Stimulated activated CD4-positive, alpha-beta T cell treated with anti-CD3 and anti-CD28 coated beads, Interleukin-1b, Interleukin-23, amount 100 ng/mL, for 1 hour (primary cell): ENCODE measurements at regions not wholly inside any gene's neighbourhood (a gene's known extent, or its start where the extent isn't known, plus 50 kb on each side); places are given as distances from the start of the nearest gene placed in this dataset.

ENCODE experiments used
- DNase-seq, 2 donors: peaks; one replicate each; pipeline ENCODE4 v3.0.0-alpha.2; 2020; ENCODE audit warnings: low read depth in 2 of 2

DNA sequence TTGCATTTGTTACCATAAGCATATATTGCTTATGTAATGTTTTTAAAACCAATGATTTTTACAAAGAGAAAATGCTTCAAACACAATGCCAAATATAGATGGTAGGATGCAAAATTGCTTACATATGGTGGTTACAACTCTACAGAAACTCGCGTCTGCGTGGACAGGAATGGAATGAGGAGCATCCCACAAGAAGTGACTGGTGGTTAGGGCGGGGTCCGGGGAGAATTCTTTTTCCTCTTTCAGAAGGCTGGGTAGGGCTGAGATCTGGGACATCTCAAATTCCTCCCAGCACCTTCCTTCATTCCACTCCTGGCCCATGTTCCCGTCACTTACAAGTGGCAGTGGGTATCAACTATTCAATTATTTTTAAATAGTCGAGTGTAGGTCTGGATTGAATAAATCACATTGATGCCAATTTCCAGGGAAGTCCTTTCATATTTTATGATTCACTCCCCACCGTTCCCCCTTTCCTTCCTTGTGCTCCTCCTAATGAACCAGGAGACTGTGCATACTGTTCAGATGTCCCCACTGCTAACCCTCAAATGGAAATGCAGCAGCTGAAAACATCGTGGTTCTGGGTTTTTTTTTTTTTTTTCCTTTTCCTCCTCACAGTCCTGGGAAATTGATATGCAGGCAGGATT lies 174.5 kb upstream of the POU3F1 start:
- no peak for DNase-seq

- DNase-seq = no peak
These were observed 170.7 kb upstream of the POU3F1 start for GRCh38 chr1:38217316-38217715.

- DNase-seq = no peak
These were observed 167.2 kb upstream of the POU3F1 start for GRCh38 chr1:38213646-38214434.

DNA sequence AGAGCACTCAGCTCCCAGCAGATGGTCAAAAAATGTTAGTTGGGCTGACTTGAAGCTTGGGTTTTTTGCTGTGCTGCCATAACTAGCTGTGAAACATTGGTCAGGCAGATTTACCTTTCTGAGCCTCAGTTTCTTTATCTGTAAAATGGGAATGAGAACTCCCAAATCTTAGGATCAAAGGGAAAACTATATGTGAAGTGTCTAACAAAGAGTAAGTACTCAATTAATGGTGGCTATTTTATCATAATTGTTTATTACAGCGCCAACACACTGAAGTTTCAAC lies 164.2 kb upstream of the POU3F1 start:
- DNase-seq = no peak

- no peak for DNase-seq
These were observed 163.7 kb upstream of the POU3F1 start for GRCh38 chr1:38210021-38210894.

DNA sequence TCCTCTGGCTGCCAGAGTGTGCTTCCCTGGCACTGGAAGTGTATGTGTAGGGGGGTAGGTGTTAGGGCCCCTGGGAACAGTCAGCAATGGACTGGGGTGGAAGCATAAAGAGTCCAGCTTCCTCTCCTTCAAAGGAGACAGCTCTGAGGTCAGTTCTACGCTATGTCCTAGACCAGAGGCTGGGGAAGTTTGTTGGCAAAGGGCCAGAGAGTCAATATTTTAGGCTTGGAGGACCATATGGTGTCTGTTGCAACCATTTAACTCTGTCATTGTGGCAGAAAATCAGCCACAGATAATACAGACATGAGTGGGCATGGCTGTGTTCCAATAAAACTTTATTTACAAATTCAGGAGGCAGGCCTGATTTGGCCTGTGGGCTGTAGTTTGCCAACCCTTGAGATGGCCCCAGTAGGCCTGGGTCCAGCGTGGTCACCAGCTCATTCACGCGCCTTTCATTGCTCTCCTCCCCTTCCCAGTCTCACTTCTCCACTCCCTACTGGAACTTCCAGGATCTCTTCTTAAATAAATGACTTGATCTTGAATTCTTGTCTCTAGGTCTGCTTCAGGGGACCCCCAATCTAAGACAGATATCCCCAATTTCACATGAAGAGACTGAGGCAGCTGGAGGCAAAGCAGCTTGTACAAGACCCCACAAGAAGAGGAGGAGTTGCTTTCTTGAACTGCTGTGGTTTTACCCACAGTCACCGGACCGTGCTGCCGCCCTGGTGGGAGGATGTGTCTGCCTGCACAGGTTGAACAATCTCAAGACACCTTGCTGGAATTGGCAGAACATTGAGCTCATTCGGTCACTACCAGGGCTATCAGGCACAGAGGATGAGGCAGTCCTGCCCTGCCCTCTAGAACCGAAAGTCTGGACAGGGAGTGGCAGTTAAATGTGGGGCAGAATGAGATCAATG lies 162.4 kb upstream of the POU3F1 start:
- no peak for DNase-seq

- DNase-seq = no peak
These were observed 161.3 kb upstream of the POU3F1 start for GRCh38 chr1:38207906-38208305.

DNA sequence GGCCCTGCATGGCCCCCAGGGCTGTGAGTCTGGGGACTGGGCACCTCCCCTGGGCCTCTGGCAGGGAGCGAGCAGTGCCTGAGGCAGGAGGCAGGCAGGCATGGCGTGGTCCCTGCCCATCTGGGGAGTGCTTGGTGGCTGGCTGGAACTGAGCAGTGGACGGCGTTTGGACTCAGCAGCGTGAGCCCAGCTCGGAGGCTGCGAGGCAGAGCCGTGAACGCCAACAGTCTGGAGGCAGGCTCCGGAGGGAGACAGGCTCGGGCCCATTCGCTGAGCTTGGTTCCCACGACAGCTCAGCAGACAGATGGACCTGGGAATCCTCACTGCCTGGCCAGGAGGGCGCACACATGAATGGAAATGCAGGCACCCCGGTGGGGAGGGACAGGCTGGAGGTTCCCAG lies 160.7 kb upstream of the POU3F1 start:
- no peak for DNase-seq

- no peak for DNase-seq
These were observed 158.1 kb upstream of the POU3F1 start for GRCh38 chr1:38204698-38205097.

- no peak for DNase-seq
These were observed 156.8 kb upstream of the POU3F1 start for GRCh38 chr1:38203441-38203840.

GRCh38 chr1:38201431-38201830 lies 154.8 kb upstream of the POU3F1 start:
- DNase-seq = no peak

DNA sequence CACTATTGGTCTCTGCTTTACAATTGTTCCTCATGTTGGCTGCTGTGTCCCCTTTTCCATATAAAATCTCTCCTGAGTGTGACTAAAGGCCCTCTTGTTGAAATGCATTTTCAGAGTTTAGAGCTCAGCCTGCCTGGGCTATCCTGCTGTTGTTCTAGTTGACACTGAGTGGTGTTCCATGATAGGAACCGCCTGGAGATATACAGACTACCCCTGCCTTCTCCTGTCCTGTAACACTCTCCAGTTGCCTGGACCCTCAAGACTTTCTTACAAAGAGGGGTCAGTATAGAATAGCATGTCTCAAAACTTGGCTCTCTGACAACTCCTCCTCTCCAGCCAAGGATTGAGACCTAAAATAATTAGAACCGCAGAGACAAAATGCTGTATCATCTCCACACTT lies 152.0 kb upstream of the POU3F1 start:
- no peak for DNase-seq

DNA sequence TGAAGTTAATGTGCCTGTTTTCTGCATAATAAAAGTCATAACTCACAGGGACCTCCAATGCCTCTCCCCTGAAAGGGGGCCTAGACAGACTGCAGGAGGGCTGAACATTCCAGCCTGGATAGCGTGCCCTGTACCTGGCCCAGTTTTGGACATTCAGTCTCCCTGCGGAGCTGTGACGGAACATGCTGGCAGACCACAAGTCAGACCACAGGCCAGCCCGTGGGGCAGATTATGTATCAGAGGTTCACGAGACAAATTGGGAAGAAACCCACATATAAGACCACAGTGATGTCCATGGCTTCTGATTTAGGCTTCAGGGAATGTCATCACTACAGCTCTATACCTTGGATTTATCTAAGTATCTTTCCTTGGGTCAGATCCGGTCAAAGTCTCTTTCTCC lies 151.5 kb upstream of the POU3F1 start:
- no peak for DNase-seq

DNA sequence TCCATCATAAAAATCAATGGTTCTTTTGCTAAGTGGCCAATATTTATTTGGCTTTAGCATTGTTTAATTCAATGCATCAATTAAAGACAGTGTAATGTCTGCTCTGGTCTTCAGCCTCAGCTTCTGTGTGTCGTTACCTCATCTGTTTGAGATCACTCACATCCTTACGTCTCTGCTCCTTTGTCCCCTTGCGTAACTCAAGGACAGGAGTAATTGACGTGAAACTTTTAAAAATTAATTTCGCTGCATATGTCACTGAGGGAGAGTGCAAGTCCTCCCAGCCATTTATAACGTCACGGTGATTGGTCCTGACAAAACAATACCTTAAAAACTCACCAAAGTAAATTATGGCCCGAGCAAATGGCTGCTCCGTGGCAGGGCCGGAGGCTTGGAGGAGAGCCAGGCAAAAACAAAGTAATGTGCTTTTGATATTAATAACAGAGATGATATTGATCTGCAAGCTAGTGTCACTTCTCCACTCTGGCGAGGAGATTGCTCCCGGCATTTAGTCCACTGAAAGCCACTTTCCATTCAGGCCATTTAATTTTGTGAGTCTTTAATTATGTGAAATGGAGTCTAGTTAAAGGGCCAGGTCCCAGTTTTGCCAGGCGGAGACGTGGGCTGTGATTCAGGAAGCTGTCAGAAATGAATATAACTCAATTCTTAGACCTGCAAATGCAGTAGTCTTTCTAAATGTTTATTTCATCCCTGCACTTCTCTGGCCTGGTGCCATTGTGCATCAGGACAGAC lies 150.9 kb upstream of the POU3F1 start:
- DNase-seq = no peak

DNA sequence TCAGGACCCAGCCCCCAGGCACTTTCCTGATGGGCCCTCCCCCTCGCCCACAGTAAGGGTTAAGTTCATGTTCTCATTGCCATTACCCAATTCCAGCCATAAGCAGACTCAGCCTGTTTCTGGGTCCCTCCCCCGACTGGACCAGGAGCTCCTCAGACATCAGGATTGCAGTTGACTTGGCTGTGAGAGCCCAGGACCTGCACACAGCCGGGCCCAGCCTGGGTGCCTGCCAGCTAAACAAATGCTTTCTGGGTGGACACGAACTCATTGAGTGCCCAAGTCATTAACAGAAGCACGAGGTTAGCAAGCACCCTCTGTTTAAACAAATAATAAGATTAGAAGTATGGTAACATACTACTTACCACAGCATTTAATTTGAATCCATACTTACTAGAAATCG lies 147.9 kb upstream of the POU3F1 start:
- DNase-seq = no peak

DNA sequence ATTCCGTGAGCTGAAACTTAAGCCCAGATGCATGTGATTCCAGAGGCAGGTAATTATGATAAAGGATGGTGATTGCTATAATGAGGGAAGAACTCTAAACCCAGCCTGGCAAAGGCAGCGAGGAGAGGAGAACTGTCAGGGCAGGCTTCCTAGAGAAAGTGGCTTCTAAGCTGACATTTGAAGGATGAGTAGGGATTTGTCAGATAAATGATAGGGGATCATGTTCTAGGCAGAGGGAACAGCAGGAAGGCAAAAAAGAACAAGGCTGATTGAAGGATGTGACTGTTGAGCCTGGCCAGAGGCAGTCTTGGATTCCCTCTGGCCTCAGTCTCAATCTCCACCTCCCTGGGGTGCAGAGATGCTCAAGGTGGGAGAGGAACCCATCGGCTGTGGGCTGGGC lies 146.4 kb upstream of the POU3F1 start:
- DNase-seq = no peak

- no peak for DNase-seq
These were observed 144.9 kb upstream of the POU3F1 start for GRCh38 chr1:38191461-38191860.

DNA sequence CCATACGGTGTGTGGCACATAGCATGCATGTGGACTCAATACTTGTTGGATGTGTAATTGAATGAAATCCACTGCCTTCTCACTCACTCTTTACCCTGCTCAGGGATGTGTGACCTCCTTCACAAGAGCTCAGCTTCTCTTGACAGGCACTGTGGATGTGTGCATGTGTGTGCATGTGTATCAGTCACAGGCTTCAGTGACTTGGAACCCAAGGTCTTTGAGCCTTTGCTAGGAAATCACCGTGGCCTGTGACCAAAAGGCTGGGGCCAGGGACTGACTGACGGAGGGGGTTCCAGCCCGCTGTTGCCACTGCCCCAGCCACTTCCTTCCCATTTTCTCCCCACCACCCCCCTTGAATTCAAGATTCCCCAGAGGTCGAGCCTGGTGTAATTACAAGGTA lies 144.4 kb upstream of the POU3F1 start:
- DNase-seq = no peak

- no peak for DNase-seq
These were observed 141.0 kb upstream of the POU3F1 start for GRCh38 chr1:38187552-38187951.

- no peak for DNase-seq
These were observed 140.0 kb upstream of the POU3F1 start for GRCh38 chr1:38186566-38186965.

DNA sequence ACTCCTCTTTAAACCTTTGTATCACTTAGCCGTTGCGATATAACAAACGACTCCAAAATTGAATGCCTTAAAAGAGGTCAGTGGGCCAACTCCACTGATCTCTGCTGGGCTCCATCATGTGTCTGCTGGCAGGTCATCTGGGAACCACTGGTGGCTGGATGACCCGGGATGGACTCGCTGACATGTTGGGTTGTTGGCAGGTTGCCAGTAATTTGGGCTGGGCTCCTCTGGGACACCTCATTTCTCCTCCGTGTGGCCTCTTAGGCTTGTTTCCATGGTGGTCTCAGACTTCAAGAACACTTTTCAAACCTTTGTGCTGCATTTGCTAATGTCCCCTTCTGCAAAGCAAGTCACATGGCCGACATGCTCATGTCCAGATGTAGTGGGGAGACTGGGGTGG lies 139.3 kb upstream of the POU3F1 start:
- no peak for DNase-seq
